ENCODE measurements at regions not wholly inside any gene's neighbourhood (a gene's known extent, or its start where the extent isn't known, plus 50 kb on each side); places are given as distances from the start of the nearest gene placed in this dataset.

DNA sequence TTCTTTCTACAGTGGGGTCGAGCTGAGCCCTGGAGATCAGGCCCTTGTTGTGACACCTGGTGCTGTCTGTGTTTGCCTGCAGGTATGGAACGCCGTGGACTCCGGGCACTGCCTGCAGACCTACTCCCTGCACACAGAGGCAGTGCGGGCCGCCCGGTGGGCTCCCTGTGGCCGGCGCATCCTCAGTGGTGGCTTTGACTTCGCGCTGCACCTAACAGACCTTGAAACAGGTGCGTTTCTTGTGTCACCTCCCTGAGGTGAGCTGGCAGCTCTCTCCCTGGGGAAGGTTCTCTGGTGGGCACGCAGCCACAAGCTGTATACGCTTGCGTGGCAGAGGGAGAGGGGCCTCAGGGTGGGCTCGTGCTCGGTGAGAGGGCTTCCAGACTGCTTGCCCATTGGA is 119.3 kb downstream of the BEGAIN start:
- CTCF ChIA-PET = no interaction called here
- H3K27ac ChIP-seq = no peak overlapping the region
- TF ChIP-seq, protein P1, sequence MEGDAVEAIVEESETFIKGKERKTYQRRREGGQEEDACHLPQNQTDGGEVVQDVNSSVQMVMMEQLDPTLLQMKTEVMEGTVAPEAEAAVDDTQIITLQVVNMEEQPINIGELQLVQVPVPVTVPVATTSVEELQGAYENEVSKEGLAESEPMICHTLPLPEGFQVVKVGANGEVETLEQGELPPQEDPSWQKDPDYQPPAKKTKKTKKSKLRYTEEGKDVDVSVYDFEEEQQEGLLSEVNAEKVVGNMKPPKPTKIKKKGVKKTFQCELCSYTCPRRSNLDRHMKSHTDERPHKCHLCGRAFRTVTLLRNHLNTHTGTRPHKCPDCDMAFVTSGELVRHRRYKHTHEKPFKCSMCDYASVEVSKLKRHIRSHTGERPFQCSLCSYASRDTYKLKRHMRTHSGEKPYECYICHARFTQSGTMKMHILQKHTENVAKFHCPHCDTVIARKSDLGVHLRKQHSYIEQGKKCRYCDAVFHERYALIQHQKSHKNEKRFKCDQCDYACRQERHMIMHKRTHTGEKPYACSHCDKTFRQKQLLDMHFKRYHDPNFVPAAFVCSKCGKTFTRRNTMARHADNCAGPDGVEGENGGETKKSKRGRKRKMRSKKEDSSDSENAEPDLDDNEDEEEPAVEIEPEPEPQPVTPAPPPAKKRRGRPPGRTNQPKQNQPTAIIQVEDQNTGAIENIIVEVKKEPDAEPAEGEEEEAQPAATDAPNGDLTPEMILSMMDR (conservative IDR thresholded peaks at IDR 0.05; ENCODE audit: low read depth) = no peak
- no peak for DNase-seq (ENCODE audit: low spot score)
- POLR2A ChIA-PET (ENCODE audit: low non-redundant PET) = no interaction called here

DNA sequence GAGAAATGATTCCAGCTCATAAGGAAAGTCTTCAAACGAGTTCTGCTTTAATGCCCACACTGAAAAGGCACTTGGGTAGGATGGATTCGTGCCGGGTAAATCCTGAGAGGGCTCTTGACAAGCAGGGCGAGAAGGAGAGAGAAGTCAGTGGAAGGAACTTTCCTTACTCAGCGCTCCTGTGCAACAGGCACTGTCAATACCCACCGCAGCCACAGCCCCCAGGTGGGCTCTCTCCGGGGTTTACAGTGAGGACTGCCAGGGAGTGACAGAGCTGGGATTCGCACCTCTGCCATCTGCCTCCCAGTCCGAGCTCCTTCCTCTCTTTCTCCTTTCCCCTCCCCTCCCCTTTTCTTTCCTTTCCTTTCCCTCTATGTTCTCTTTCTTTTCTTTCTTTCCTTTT is 118.7 kb downstream of the BEGAIN start:
- no peak for DNase-seq (ENCODE audit: low spot score)
- POLR2A ChIA-PET (ENCODE audit: low non-redundant PET) = no interaction called here
- H3K27ac ChIP-seq = no peak overlapping the region
- TF ChIP-seq, protein P1 (conservative IDR thresholded peaks at IDR 0.05; ENCODE audit: low read depth) = no peak
- CTCF ChIA-PET = no interaction called here

DNA sequence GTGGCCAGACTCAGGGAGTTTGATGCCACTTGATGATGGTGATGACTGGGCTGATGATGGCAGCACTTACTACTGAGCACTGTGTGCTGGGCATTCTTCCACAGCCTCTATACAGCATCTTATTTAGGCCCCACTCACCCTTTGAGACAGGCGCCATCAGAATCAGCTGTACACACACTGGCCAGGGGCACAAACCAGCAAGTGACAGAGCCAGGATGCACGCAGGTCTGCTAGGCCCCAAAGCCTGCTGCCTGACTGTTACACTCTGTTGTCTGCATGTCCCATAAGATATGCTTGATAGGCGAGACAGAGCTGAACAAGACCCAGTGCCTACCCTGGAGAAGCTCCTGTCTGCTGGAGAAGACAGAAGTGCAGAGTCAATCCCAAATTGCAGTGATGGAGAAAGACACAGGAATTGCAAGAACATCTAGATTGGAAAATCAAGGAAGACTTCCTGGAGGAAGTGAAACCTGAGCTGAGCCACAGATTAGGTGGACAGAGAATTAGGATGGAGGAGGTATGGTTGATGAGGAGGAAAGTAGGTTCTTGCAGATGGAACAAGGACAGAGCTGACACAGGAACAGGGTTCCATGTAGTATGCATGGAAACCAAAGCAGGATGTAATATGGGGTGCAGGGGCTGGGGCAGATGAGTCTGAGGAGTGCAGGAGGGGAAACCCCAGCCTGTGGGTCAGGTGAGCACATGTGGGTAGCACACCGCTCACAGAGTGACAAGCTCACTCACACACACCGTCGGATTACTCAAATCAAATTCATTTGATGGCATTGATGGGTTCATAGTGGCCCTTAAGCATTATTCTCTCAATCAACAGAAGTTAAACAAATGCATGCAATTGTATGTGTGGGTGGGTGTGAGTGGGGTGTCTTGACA is 117.3 kb downstream of the BEGAIN start:
- ChIA-PET CTCF (interaction anchor here (0.5 to 1.4 kb wide), 3 partner anchors 30 to 193 kb away, joined by 3 to 4 read pairs (median 4); no protein-coding TSS in a partner anchor), POLR2A (ENCODE audit: low non-redundant PET) (no interaction called here)
- TF ChIP-seq, protein P1 (conservative IDR thresholded peaks at IDR 0.05; ENCODE audit: low read depth) = no peak
- DNase-seq (ENCODE audit: low spot score) = no peak
- H3K27ac ChIP-seq = no peak overlapping the region

DNA sequence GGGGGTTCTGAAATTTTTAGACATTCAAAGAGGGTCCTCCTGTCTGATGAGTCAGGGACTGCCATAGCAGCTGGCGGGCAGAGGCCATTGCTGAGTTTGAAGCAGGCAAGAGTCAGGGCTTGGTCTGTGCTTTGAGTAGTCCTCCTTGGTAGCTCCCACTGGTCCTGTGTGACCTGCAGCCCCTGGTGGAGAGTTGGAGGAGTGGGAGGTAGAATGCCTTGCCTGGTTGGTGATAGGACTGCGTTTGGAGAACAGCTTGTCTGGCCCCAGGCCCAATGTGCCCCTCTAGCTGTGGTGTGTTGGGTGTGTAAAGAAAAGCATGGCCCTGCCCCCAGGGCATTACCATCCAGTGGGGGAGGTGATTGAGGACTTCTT is 116.7 kb downstream of the BEGAIN start:
- CTCF ChIA-PET = interaction anchor here (0.7 to 1.4 kb wide), 3 partner anchors 30 to 64 kb away, joined by 3 to 4 read pairs (median 4); no protein-coding TSS in a partner anchor

DNA sequence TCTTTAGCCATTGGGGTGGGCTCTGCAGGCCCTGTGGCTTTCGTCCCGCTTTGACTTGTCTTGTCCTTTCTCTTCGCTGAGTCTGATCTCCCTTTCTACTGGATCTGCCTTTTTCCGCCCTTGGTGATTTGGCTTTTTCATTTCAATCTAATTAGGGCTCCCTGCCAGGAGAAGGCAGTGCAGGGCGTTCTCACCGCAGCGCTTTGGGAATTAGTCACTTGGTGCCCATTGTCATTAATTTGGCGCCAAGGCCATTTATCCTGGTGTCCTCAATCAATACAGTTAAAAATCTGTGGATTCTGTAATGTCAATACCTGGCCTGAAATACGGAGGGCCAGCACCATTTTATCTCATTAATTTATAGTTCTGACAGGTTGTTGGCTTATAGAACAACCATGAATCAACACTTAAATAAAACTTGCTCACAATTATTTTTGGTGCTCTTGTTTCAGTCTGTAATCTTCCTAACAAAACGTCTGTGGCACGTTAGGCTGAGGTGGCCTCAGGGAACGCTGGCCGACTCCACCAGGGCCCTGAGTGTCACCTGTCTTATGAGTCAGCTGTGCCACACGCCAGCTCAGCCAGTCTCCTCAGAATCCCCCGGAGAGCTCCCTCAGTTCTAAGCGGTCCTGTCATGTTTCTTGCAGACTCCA is 115.7 kb downstream of the BEGAIN start:
- TF ChIP-seq, protein P1 (conservative IDR thresholded peaks at IDR 0.05; ENCODE audit: low read depth) = no peak
- DNase-seq (ENCODE audit: low spot score) = no peak
- no peak overlapping the region for H3K27ac ChIP-seq

More for the DNA sequence above, 116.7 kb downstream of the BEGAIN start:
- POLR2A ChIA-PET (ENCODE audit: low non-redundant PET) = no interaction called here
- no peak for DNase-seq (ENCODE audit: low spot score)
- H3K27ac ChIP-seq = no peak overlapping the region
- TF ChIP-seq, protein P1 (conservative IDR thresholded peaks at IDR 0.05; ENCODE audit: low read depth) = no peak

DNA sequence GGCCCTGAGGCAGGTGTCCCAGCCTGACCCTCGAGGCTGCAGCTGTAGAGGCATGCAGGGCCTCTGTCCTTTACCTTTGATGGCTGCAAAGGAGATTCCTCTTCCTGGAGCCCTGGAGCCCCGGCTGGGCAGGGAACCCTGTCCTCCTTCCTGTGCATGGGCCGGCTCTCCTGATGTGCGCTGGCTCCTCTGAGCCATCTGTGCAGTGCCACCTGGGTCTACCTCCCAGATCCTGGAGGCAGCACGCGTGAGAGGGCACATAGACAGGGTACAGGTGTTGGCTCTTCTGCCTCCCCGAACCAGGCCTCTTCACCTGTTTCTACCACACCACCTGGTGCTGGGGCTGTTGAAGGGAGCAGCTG is 115.1 kb downstream of the BEGAIN start:
- ChIA-PET CTCF (interaction anchor here (0.7 kb wide), 1 partner anchor 181 kb away, joined by 3 read pairs; no protein-coding TSS in a partner anchor), POLR2A (ENCODE audit: low non-redundant PET) (no interaction called here)
- H3K27ac ChIP-seq = no peak overlapping the region
- DNase-seq (ENCODE audit: low spot score) = no peak
- TF ChIP-seq, protein P1 (conservative IDR thresholded peaks at IDR 0.05; ENCODE audit: low read depth) = no peak

More for the DNA sequence above, 115.7 kb downstream of the BEGAIN start:
- ChIA-PET CTCF (interaction anchor here (0.8 kb wide), 1 partner anchor 783 kb away, joined by 3 read pairs; no protein-coding TSS in a partner anchor), POLR2A (ENCODE audit: low non-redundant PET) (no interaction called here)

All from RWPE1 (cell line).